H1 (cell line): ENCODE measurements at regions not wholly inside any gene's neighbourhood (a gene's known extent, or its start where the extent isn't known, plus 50 kb on each side); places are given as distances from the start of the nearest gene placed in this dataset.

Experiments
- CTCF ChIA-PET: fragments of 300-600 bp; sonication (Branson Sonifier 250); formaldehyde crosslinking; loops from one replicate; lab custom pipeline; 2021; ENCODE audit not compliant: partially characterized antibody; lab: Charles Lee
- POLR2A ChIA-PET: fragments of 300-600 bp; sonication (Branson Sonifier 250); formaldehyde crosslinking; loops from one replicate; lab custom pipeline; 2021; ENCODE audit warnings: inconsistent platforms; ENCODE audit not compliant: partially characterized antibody; lab: Charles Lee
- DNase-seq, 2 experiments: peaks; one replicate each; pipeline versions ENCODE4 v3.0.0 to v3.0.0-alpha.2; 2010 to 2022; ENCODE audit warnings: low spot score in 2 of 2, low read depth in 1 of 2, mixed read lengths in 1 of 2
- FAIRE-seq: peaks from 2 replicates; lab custom pipeline; 2011; peaks lifted over from hg19 to GRCh38; lab: Jason Lieb, UNC
- H2AFZ ChIP-seq: 2 replicates; pipeline ENCODE4 v1.8.1; 2012; ENCODE audit warnings: low read length, inconsistent platforms
- H2AK5ac ChIP-seq: 2 replicates; pipeline ENCODE4 v1.6.1; 2013; ENCODE audit warnings: low read depth, low read length
- H2BK120ac ChIP-seq: replicated peaks from 2 replicates; pipeline ENCODE3; 2013; ENCODE audit warnings: low read depth, low read length, inconsistent platforms
- H2BK12ac ChIP-seq: 2 replicates; pipeline ENCODE4 v1.6.1; 2013; ENCODE audit warnings: low read depth, low read length
- H2BK15ac ChIP-seq: 2 replicates; pipeline ENCODE4 v1.6.1; 2013; ENCODE audit warnings: low read length
- H2BK20ac ChIP-seq: 2 replicates; pipeline ENCODE4 v1.6.1; 2013; ENCODE audit warnings: low read length
- H2BK5ac ChIP-seq: 2 replicates; pipeline ENCODE4 v1.6.1; 2013; ENCODE audit warnings: low read depth, low read length
- H3K14ac ChIP-seq: 2 replicates; pipeline ENCODE4 v1.6.1; 2013; ENCODE audit warnings: inconsistent platforms; ENCODE audit not compliant: insufficient read length
- H3K18ac ChIP-seq: 2 replicates; pipeline ENCODE4 v1.6.1; 2013; ENCODE audit warnings: low read length; ENCODE audit errors: extremely low read depth
- H3K23ac ChIP-seq: 2 replicates; pipeline ENCODE4 v1.6.1; 2013; ENCODE audit warnings: inconsistent platforms; ENCODE audit not compliant: insufficient read length
- H3K23me2 ChIP-seq: 2 replicates; pipeline ENCODE4 v1.6.1; 2013; ENCODE audit warnings: low read depth, low read length
- H3K27ac ChIP-seq: 2 replicates; pipeline ENCODE4 v1.6.1; 2011; ENCODE audit warnings: low read depth, low read length, inconsistent platforms
- H3K27me3 ChIP-seq, 4 experiments: replicated peaks in 1 of 4; 1 replicate in 1 of 4; 2 replicates in 3 of 4; pipeline versions ENCODE4 v1.6.1 to v1.8.1; 2011 to 2013; ENCODE audit warnings: low read length in 3 of 4, mild to moderate bottlenecking in 3 of 4, inconsistent platforms in 2 of 4, mixed read lengths in 2 of 4, moderate library complexity in 1 of 4; ENCODE audit not compliant: control insufficient read depth in 3 of 4, insufficient read depth in 3 of 4; ENCODE audit errors: extremely low read depth in 1 of 4
- H3K36me3 ChIP-seq, 4 experiments: 2 replicates each; pipeline versions ENCODE4 v1.6.1 to v1.8.1; 2011 to 2013; ENCODE audit warnings: mild to moderate bottlenecking in 4 of 4, low read length in 3 of 4, moderate library complexity in 2 of 4, control low read depth in 1 of 4, inconsistent platforms in 1 of 4; ENCODE audit not compliant: insufficient read depth in 4 of 4, control insufficient read depth in 2 of 4
- H3K4ac ChIP-seq: replicated peaks from 2 replicates; pipeline ENCODE3; 2013; ENCODE audit warnings: low read length, low read depth, mixed read lengths, inconsistent platforms; ENCODE audit not compliant: insufficient read length
- H3K4me1 ChIP-seq, 4 experiments: replicated peaks in 1 of 4; 1 replicate in 1 of 4; 2 replicates in 3 of 4; pipeline versions ENCODE4 v1.6.1 to v1.8.1; 2011 to 2013; ENCODE audit warnings: low read length in 3 of 4, inconsistent platforms in 2 of 4, mixed read lengths in 1 of 4; ENCODE audit not compliant: insufficient read depth in 4 of 4, control insufficient read depth in 3 of 4
- H3K4me2 ChIP-seq, 2 experiments: 2 replicates each; pipeline versions ENCODE4 v1.6.1 to v1.8.1; 2011 to 2013; ENCODE audit warnings: low read depth in 2 of 2, low read length in 2 of 2, control low read depth in 1 of 2, inconsistent platforms in 1 of 2, mild to moderate bottlenecking in 1 of 2; ENCODE audit not compliant: insufficient read depth in 1 of 2
- H3K4me3 ChIP-seq, 4 experiments: fragments of 200-600, 300-600 bp in 1 of 4; sonication (generic), shearing (Covaris generic), sonication (Bioruptor Twin) in 1 of 4; 2 replicates each; pipeline versions ENCODE4 v1.5.1 to v1.8.1; 2011 to 2016; ENCODE audit warnings: low read length in 4 of 4, low read depth in 3 of 4, control low read depth in 2 of 4, inconsistent platforms in 2 of 4, mild to moderate bottlenecking in 2 of 4, mixed read lengths in 1 of 4, moderate library complexity in 1 of 4; ENCODE audit not compliant: insufficient read depth in 2 of 4; ENCODE audit errors: extremely low read depth in 1 of 4
- H3K56ac ChIP-seq: replicated peaks from 2 replicates; pipeline ENCODE3; 2013; ENCODE audit warnings: low read depth, mild to moderate bottlenecking, mixed read lengths, low read length, inconsistent platforms; ENCODE audit not compliant: insufficient read length
- H3K79me1 ChIP-seq: 2 replicates; pipeline ENCODE4 v1.6.1; 2013; ENCODE audit warnings: low read depth, low read length, control low read depth
- H3K79me2 ChIP-seq, 2 experiments: 2 replicates each; pipeline versions ENCODE4 v1.6.1 to v1.8.1; 2012 to 2013; ENCODE audit warnings: low read length in 2 of 2, mild to moderate bottlenecking in 2 of 2, inconsistent platforms in 1 of 2; ENCODE audit not compliant: insufficient read depth in 2 of 2, control insufficient read depth in 1 of 2
- H3K9ac ChIP-seq, 4 experiments: replicated peaks in 1 of 4; 1 replicate in 1 of 4; 2 replicates in 3 of 4; pipeline versions ENCODE4 v1.6.1 to v1.8.1; 2011 to 2013; ENCODE audit warnings: low read depth in 3 of 4, low read length in 3 of 4, control low read depth in 2 of 4, mild to moderate bottlenecking in 2 of 4, moderate library complexity in 2 of 4, inconsistent platforms in 1 of 4; ENCODE audit errors: extremely low read depth in 1 of 4
- H3K9me3 ChIP-seq, 2 experiments: 2 replicates each; pipeline versions ENCODE4 v1.6.1 to v1.8.1; 2012 to 2013; ENCODE audit warnings: mild to moderate bottlenecking in 2 of 2, moderate library complexity in 2 of 2, control low read depth in 1 of 2, inconsistent platforms in 1 of 2, low read depth in 1 of 2, low read length in 1 of 2, mixed read lengths in 1 of 2; ENCODE audit not compliant: insufficient read depth in 2 of 2
- H4K20me1 ChIP-seq, 2 experiments: replicated peaks in 1 of 2; 2 replicates each; pipeline versions ENCODE3 to v1.8.1; 2011 to 2013; ENCODE audit warnings: inconsistent platforms in 2 of 2, low read length in 2 of 2, mild to moderate bottlenecking in 1 of 2; ENCODE audit not compliant: insufficient read depth in 2 of 2, control insufficient read depth in 1 of 2
- H4K5ac ChIP-seq: 2 replicates; pipeline ENCODE4 v1.6.1; 2013; ENCODE audit warnings: low read length, low read depth, mixed read lengths, inconsistent platforms; ENCODE audit not compliant: insufficient read length
- H4K8ac ChIP-seq: 2 replicates; pipeline ENCODE4 v1.8.0; 2013; ENCODE audit warnings: mild to moderate bottlenecking, moderate library complexity, low read length, inconsistent platforms; ENCODE audit not compliant: insufficient read depth; ENCODE audit errors: extremely low read depth
- H4K91ac ChIP-seq: replicated peaks from 2 replicates; pipeline ENCODE3; 2013; ENCODE audit warnings: low read length, mixed read lengths, inconsistent platforms; ENCODE audit not compliant: insufficient read length
- BCL11A ChIP-seq, 2 experiments: IDR thresholded peaks; one replicate each; pipeline ENCODE4 v1.6.1; 2011; ENCODE audit warnings: low read depth in 2 of 2, low read length in 2 of 2, mild to moderate bottlenecking in 2 of 2
- CBX8 ChIP-seq: fragments of 300-800, 300-1000 bp; sonication (generic); IDR thresholded peaks from 2 replicates; pipeline ENCODE4 v1.7.1; 2016; ENCODE audit warnings: low read depth, low read length, borderline replicate concordance
- KDM1A ChIP-seq: fragments of 200-600, 300-600 bp; sonication (generic); IDR thresholded peaks from 2 replicates; pipeline ENCODE4 v1.7.1; 2016; ENCODE audit warnings: mild to moderate bottlenecking, low read length, borderline replicate concordance
- NRF1 ChIP-seq: IDR thresholded peaks from 2 replicates; pipeline ENCODE4 v1.6.1; 2011; ENCODE audit warnings: mild to moderate bottlenecking, low read depth, low read length, improper control_type of control experiment
- SIX5 ChIP-seq: IDR thresholded peaks from 2 replicates; pipeline ENCODE4 v1.6.1; 2011; ENCODE audit warnings: mild to moderate bottlenecking, low read depth, low read length
- WGBS, 2 experiments: shearing (Covaris generic) in 1 of 2; methylation state at CpG; one replicate each; pipeline versions ENCODE4 v1.1.6 to v1.1.7; 2013 to 2015; ENCODE audit warnings: low lambda C conversion rate in 2 of 2, mixed read lengths in 2 of 2, inconsistent platforms in 1 of 2, low coverage in 1 of 2, missing lambda C conversion rate in 1 of 2; ENCODE audit not compliant: insufficient replicate concordance in 2 of 2, insufficient coverage in 1 of 2, insufficient read length in 1 of 2; ENCODE audit errors: extremely low coverage in 1 of 2, missing lambda C conversion rate in 1 of 2; 5-methylcytosine and 5-hydroxymethylcytosine counted together

GRCh38 chr10:57874810-57875209, 392.9 kb downstream of the IPMK start:
- H3K79me1 ChIP-seq = no peaks in the 10 kb centered on the region
- H2BK15ac ChIP-seq = no peak overlapping the region
- peaks cover 0 to 5% (median 0%) of the 10 kb centered on the region in 4 experiments; a peak in 1 of 7 replicates for H3K4me1 ChIP-seq
- H3K4me3 ChIP-seq = no peak overlapping the region
- H3K14ac ChIP-seq = no peak overlapping the region
- no peak overlapping the region for H3K18ac ChIP-seq
- H3K9ac ChIP-seq = no peak overlapping the region
- no peak overlapping the region for H3K4ac ChIP-seq
- POLR2A ChIA-PET = no interaction called here
- peak overlapping the region; percentile 69 for H2AFZ ChIP-seq
- 100% methylated on average over 4 of the region's 4 CpGs; no CpG with 5 or more reads in 1 of the 2 experiments for WGBS, 2 experiments
- DNase-seq (no peak), FAIRE-seq (no peak)
- no peak overlapping the region for H2BK20ac ChIP-seq
- CTCF ChIA-PET = no interaction called here
- H4K8ac ChIP-seq = no peak overlapping the region
- H4K91ac ChIP-seq = no peak overlapping the region
- H3K56ac ChIP-seq = no peak overlapping the region
- no peaks in the 10 kb centered on the region for H3K36me3 ChIP-seq
- no peak for TF ChIP-seq KDM1A
- no peak for TF ChIP-seq BCL11A (IDR thresholded peaks at IDR 0.05; ENCODE audit: low read depth in 2 of 2, low read length in 2 of 2)
- TF ChIP-seq NRF1 = no peak
- no peak for TF ChIP-seq SIX5
- no peak for TF ChIP-seq CBX8
- H3K4me2 ChIP-seq = no peak overlapping the region
- H3K79me2 ChIP-seq = no peaks in the 10 kb centered on the region
- no peak overlapping the region for H4K5ac ChIP-seq
- H3K9me3 ChIP-seq = no peaks in the 10 kb centered on the region
- no peaks in the 10 kb centered on the region for H4K20me1 ChIP-seq
- no peaks in the 10 kb centered on the region for H3K27me3 ChIP-seq
- no peak overlapping the region for H3K23ac ChIP-seq
- no peak overlapping the region for H2BK5ac ChIP-seq
- H2BK12ac ChIP-seq = no peak overlapping the region
- H2AK5ac ChIP-seq = no peak overlapping the region
- no peak overlapping the region for H3K27ac ChIP-seq
- no peak overlapping the region for H2BK120ac ChIP-seq
- no peaks in the 10 kb centered on the region for H3K23me2 ChIP-seq
